AG04450 (cell line): ENCODE measurements at regions not wholly inside any gene's neighbourhood (a gene's known extent, or its start where the extent isn't known, plus 50 kb on each side); places are given as distances from the start of the nearest gene placed in this dataset.

Experiments
- CTCF ChIA-PET: fragments of 300-600, 350-600 bp; formaldehyde crosslinking; extraction: SDS; loops from one replicate; lab custom pipeline; 2022; ENCODE audit warnings: antibody characterized with exemption, inconsistent platforms; lab: Charles Lee
- POLR2A ChIA-PET: fragments of 350-600 bp; formaldehyde crosslinking; extraction: SDS; loops from one replicate; lab custom pipeline; 2021; ENCODE audit warnings: antibody characterized with exemption, inconsistent platforms; lab: Yijun Ruan, JAX
- DNase-seq: peaks from one replicate; pipeline ENCODE4 v3.0.0-alpha.2; 2011; ENCODE audit warnings: low read depth, low spot score
- H3K27ac ChIP-seq: one replicate; pipeline ENCODE4 v1.5.1; 2012; ENCODE audit warnings: low read depth, low read length, control low read depth
- H3K27me3 ChIP-seq: one replicate; pipeline ENCODE4 v1.6.0; 2012; ENCODE audit warnings: low read length; ENCODE audit not compliant: control insufficient read depth, insufficient read depth
- H3K4me3 ChIP-seq: 2 replicates; pipeline ENCODE4 v1.5.1; 2011; ENCODE audit warnings: mild to moderate bottlenecking, low read depth, low read length, control low read depth
- H3K9me3 ChIP-seq: 2 replicates; pipeline ENCODE4 v1.5.1; 2012; ENCODE audit warnings: low read length; ENCODE audit not compliant: control insufficient read depth, insufficient read depth
- TF ChIP-seq, protein P1 (sequence below): IDR thresholded peaks from 2 replicates; pipeline ENCODE4 v1.5.1; 2011; ENCODE audit warnings: low read depth, low read length, control low read depth, inconsistent platforms

GRCh38 chr17:10932938-10933337, 95.1 kb upstream of the PIRT start:
- H3K9me3 ChIP-seq = peaks cover 30% of the 10 kb centered on the region
- DNase-seq = no peak
- no peak overlapping the region for H3K4me3 ChIP-seq
- CTCF ChIA-PET = no interaction called here
- POLR2A ChIA-PET = no interaction called here
- H3K27me3 ChIP-seq = no peaks in the 10 kb centered on the region
- no peak overlapping the region for H3K27ac ChIP-seq
- TF ChIP-seq, protein P1, sequence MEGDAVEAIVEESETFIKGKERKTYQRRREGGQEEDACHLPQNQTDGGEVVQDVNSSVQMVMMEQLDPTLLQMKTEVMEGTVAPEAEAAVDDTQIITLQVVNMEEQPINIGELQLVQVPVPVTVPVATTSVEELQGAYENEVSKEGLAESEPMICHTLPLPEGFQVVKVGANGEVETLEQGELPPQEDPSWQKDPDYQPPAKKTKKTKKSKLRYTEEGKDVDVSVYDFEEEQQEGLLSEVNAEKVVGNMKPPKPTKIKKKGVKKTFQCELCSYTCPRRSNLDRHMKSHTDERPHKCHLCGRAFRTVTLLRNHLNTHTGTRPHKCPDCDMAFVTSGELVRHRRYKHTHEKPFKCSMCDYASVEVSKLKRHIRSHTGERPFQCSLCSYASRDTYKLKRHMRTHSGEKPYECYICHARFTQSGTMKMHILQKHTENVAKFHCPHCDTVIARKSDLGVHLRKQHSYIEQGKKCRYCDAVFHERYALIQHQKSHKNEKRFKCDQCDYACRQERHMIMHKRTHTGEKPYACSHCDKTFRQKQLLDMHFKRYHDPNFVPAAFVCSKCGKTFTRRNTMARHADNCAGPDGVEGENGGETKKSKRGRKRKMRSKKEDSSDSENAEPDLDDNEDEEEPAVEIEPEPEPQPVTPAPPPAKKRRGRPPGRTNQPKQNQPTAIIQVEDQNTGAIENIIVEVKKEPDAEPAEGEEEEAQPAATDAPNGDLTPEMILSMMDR = no peak

GRCh38 chr17:10931133-10931532, 93.2 kb upstream of the PIRT start:
- no peak for DNase-seq
- POLR2A ChIA-PET = no interaction called here

DNA sequence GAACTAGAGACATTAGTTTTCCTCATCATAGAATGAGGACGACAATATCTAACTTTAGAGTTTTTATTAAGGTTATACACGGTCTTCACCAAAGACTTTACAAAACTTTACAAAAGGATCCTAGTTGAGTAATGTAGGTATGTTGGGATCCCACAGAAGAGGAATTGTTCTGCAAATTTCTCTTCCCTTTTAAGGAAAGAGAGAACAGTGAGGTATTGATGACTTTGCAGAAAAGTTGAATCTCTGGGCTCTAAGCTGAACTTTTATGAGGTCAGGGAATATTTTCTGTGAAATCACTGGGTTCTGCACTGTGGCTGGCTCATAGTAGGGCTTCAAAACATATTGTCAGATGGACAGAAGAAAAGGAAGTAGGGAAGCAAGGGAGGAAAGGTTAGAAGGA, 89.8 kb upstream of the PIRT start:
- H3K27ac ChIP-seq = no peak overlapping the region
- no peak overlapping the region for H3K4me3 ChIP-seq
- DNase-seq = no peak
- peaks cover 39% of the 10 kb centered on the region for H3K9me3 ChIP-seq
- H3K27me3 ChIP-seq = no peaks in the 10 kb centered on the region
- ChIA-PET POLR2A (no interaction called here), CTCF (no interaction called here)
- TF ChIP-seq, protein P1 = no peak

More at GRCh38 chr17:10931133-10931532, 93.2 kb upstream of the PIRT start:
- TF ChIP-seq, protein P1 = no peak
- H3K27ac ChIP-seq = no peak overlapping the region
- CTCF ChIA-PET = no interaction called here
- peaks cover 32% of the 10 kb centered on the region for H3K9me3 ChIP-seq
- no peaks in the 10 kb centered on the region for H3K27me3 ChIP-seq
- no peak overlapping the region for H3K4me3 ChIP-seq

DNA sequence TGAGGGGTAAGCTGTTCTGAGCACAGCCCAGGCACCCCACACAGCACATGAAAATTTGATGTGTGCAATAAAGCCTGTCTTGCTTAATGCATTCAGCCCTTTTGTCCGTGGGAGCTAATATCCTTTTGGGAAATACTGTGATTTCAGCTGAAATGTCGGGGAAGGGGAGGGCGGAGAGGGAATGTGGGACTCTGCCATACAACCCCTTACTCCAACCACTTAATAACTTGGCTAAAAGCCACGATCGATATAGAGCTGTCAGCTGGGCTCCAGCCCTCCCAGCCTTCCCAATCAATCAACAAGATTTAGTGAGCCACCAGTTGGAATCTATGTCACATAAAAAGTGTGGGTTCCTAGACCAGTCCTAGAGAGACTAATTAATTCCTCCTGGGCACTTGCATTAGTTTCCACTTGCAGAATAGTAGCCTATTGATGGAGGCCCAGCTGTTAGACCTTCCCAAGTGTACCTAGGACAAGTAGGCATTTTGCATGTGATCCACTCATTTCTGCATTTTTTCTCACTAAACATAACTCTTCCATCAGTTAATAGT, 82.7 kb upstream of the PIRT start:
- H3K4me3 ChIP-seq = no peak overlapping the region
- TF ChIP-seq, protein P1 = no peak
- no peak overlapping the region for H3K27ac ChIP-seq
- H3K27me3 ChIP-seq = no peaks in the 10 kb centered on the region
- POLR2A ChIA-PET = no interaction called here
- CTCF ChIA-PET = no interaction called here
- H3K9me3 ChIP-seq = peaks cover 23% of the 10 kb centered on the region; the same call in 1 of the 2 replicates
- DNase-seq = no peak

DNA sequence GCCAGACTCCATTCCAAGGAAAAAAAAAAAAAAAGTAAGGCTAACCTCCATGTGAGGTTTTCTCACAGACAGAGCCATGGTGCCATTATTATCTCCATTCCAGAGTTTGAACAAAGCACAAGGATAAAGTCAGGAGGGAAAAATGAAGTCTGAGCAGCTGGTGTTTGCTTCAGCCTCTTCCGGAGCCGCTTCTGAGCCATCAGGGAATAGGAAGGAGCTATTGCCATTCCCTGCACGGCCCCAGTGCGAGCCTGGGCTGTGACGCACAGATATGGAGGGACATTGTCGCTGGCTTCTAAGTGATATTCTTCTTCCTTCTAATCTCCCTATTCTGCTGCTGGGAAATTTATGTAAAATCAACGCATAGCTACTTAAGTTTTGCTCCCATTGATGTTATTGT, 69.5 kb upstream of the PIRT start:
- ChIA-PET CTCF (no interaction called here), POLR2A (no interaction called here)
- no peak overlapping the region for H3K4me3 ChIP-seq
- peaks cover 24% of the 10 kb centered on the region for H3K9me3 ChIP-seq
- no peaks in the 10 kb centered on the region for H3K27me3 ChIP-seq
- DNase-seq = no peak
- H3K27ac ChIP-seq = no peak overlapping the region
- TF ChIP-seq, protein P1 = no peak
